Activated naive CD8-positive, alpha-beta T cell treated with anti-CD3 and anti-CD28 coated beads, Interleukin-2, amount 50 U/mL, for 24 hours (primary cell): ENCODE measurements at regions not wholly inside any gene's neighbourhood (a gene's known extent, or its start where the extent isn't known, plus 50 kb on each side); places are given as distances from the start of the nearest gene placed in this dataset.

ENCODE experiments used
- ATAC-seq: fragments of 150-1000 bp; cut with Tn5 transposase; one replicate; pipeline ENCODE4 v1.10.0; 2021
- DNase-seq: peaks from one replicate; pipeline ENCODE4 v3.0.0; 2021
- H3K27ac Mint-ChIP-seq: one replicate; pipeline ENCODE4 v1.8.0; 2021; ENCODE audit warnings: mild to moderate bottlenecking, mixed read lengths
- H3K27me3 Mint-ChIP-seq: one replicate; pipeline ENCODE4 v1.8.0; 2021; ENCODE audit warnings: mixed read lengths
- H3K36me3 Mint-ChIP-seq: one replicate; pipeline ENCODE4 v1.8.0; 2021; ENCODE audit warnings: low read depth, mixed read lengths
- H3K4me1 Mint-ChIP-seq: one replicate; pipeline ENCODE4 v1.8.0; 2021; ENCODE audit warnings: mixed read lengths
- H3K4me3 Mint-ChIP-seq: one replicate; pipeline ENCODE4 v1.8.0; 2021; ENCODE audit warnings: mild to moderate bottlenecking, moderate library complexity, mixed read lengths
- H3K9me3 Mint-ChIP-seq: one replicate; pipeline ENCODE4 v1.8.0; 2021; ENCODE audit warnings: mixed read lengths

- Mint-ChIP-seq H3K4me1 (peaks cover 2% of the 10 kb centered on the region), H3K27me3 (peaks cover 42% of the 10 kb centered on the region), H3K27ac (no peak overlapping the region), H3K4me3 (no peak overlapping the region), H3K9me3 (no peaks in the 10 kb centered on the region), H3K36me3 (no peaks in the 10 kb centered on the region)
- no peak for ATAC-seq
- no peak for DNase-seq
These were observed 56.0 kb upstream of the ARGLU1 start for GRCh38 chr13:106623799-106624460.

- DNase-seq, result no peak
- Mint-ChIP-seq H3K4me3 (no peak overlapping the region), H3K9me3 (no peaks in the 10 kb centered on the region), H3K27me3 (peaks cover 33% of the 10 kb centered on the region), H3K36me3 (no peaks in the 10 kb centered on the region), H3K4me1 (peaks cover 2% of the 10 kb centered on the region), H3K27ac (no peak overlapping the region)
- no peak for ATAC-seq
These were observed 53.9 kb upstream of the ARGLU1 start for GRCh38 chr13:106621833-106622232.

- Mint-ChIP-seq H3K27ac (no peak overlapping the region), H3K36me3 (no peaks in the 10 kb centered on the region), H3K4me1 (peaks cover 2% of the 10 kb centered on the region), H3K4me3 (no peak overlapping the region), H3K9me3 (no peaks in the 10 kb centered on the region), H3K27me3 (peaks cover 31% of the 10 kb centered on the region)
- DNase-seq (peak; percentile 10), ATAC-seq (peak; percentile 73)
These were observed 52.0 kb upstream of the ARGLU1 start for GRCh38 chr13:106619688-106620555.
